Amniotic stem cell (primary cell): ENCODE measurements at regions not wholly inside any gene's neighbourhood (a gene's known extent, or its start where the extent isn't known, plus 50 kb on each side); places are given as distances from the start of the nearest gene placed in this dataset.
"Not testable (repeated sequence)": the region's sequence is repeated elsewhere in the genome, so short reads cannot be mapped to it uniquely, and the experiment has no call there.

Source experiments
- DNase-seq: peaks from one replicate; lab custom pipeline; 2025; lab: John Stamatoyannopoulos, UW

DNA sequence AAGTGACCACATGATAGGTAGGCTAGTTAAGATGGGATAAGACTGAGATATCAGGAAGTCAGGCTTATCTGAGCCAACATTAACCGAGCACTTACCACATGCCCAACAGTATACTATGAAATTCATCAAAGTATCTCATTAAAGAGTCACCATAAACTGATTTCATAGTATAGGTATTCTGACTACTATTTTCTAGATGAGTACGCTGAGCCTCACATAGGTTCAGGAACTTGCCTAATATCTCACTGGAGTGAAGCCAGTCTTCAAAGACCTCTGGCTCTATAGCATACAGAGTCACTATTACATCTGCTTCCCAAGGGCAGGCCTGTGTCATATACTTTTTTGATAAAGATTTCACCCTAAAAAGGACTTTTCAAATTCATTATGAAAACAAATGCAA, 115.6 kb upstream of the NGF start:
- no peak for DNase-seq

- no peak for DNase-seq
Observed at GRCh38 chr1:115452600-115453329, 114.7 kb upstream of the NGF start.

DNA sequence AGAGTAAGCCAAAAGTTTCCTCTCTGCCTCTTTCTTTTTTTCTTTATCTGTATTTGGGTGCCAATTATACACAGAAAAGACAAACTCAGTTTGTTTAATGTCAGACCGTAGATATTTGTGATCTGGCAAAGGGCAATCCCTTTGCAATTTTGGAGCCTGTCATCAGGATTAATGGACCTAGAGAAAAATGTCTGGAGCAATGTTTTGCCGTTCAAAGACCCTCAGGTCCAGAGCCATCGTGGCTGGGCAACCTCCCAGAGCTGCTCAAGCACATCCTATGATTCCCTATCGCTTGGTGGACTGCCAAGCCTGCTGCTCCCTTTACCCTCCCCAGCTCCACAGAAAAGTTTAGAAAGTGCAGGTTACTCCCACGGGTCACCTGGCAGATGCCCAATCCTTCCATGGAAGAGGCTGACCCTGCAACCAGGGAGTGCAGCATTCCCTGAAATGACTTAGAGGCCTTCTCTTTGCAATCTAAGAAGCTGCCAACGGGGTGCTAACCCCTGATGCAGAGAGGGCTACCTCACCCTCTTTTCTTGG, 112.5 kb upstream of the NGF start:
- no peak for DNase-seq

DNA sequence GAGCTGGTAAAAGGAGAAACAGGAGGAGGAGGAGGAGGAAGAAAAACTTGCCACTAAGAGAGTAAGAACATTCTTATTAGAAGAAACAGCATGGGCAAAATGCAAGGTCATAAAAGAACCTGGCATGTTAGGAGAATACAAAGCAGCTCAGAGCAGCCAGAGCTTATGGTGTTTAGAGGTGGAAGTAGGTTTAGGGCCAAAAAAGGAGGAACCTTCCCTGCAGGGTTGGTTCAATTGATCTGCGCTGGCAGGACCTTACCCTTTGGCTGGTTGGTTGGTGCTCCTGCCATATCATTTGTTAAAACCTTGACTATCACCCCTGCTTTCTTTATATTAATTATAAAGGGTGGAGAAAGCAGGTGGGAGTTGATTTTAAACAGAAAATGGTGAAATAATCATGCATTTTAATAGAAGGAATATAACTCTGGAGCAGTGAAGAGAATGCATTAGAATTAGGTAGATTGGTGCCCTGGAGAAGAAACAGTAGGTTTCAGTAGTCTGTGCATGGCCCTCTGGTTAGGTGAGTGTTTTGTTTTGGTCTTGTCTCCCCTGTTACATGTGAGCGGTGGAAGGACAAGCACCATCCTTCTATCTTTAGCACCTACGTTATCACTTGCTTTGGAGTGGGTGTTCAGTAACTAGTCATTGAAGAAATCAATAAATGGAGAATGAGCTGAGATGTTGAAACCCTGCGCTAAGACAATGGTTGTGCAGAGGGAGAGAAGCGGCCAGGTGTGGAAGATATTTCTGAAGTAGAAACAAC, 110.4 kb upstream of the NGF start:
- DNase-seq, result no peak

DNA sequence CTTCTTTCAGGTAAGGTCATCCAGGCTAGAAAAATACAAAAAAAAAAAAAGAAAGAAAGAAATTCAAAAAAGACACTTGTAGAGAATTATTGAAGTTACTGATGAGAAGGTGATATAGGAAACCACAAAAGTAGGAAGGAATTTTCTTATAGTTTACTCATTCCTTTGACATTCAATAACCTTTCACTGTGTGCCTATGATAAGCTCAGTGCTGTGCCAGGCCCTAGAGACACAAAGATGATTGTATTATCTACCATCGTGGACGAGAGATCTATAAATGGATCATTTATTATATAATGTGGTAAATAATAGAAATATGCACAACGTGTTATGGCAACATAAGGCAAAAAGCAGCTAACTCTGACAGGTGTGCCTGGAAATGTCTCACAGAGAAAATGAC, 109.6 kb upstream of the NGF start:
- DNase-seq, result no peak

DNA sequence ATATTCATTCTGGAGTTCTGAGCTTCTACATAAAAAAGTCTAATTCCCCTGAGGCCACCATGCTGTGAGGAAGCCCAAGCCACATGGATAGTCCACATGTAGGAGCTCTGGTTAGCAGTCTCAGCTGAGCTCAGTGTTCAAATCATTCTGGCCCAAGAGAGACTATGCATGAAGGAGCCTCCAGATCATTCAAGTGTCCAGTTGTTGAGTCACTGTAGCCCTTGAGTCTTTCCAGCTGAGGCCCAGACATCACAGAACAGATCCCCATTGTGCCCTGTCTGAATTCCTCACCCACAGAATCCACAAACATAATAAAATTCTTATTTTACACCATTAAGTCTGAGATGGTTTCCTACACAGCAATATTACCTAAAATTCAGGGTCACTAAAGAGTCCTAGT, 107.0 kb upstream of the NGF start:
- DNase-seq, result no peak

GRCh38 chr1:115440733-115441132, 102.7 kb upstream of the NGF start:
- DNase-seq, result no peak

- DNase-seq, result not testable (repeated sequence)
Observed at GRCh38 chr1:115439520-115439919, 101.5 kb upstream of the NGF start.

DNA sequence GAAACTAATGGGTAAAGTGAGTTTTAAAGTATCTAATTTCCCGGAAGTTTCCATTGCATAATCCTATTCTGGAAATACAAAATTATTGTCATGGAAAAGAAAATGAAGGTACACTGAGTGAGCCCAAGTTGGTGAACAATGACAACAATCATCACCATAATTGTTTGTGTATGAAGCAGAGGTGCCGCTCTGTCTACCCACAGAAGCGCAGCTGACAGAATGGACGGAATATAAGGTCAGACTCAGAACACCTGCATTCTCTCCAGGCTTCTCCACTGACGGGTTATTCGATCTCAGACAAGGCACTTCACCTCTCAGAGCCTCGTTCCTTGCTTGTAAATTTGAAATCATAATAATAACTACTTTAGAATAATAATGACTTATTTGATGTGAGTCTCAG, 99.1 kb upstream of the NGF start:
- no peak for DNase-seq

DNA sequence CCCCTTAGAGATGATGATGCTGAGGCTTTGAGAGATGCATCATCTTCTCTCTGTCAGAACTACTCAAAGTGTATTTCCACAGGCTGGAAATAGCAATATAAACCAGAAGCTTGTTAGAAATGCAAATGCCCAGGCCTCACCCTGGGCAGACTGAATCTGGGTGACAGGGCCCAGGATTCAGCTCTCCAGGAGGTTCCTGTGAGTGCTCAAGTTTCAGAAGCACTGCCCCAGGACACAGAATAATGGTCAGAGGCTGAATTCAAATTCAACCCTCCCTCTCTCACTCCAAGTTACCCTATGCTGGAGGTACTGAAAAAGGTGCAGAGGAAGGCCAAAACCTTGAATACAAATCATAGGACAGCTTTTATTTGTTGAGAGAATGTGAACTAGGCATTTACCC, 98.5 kb upstream of the NGF start:
- DNase-seq, result no peak

DNA sequence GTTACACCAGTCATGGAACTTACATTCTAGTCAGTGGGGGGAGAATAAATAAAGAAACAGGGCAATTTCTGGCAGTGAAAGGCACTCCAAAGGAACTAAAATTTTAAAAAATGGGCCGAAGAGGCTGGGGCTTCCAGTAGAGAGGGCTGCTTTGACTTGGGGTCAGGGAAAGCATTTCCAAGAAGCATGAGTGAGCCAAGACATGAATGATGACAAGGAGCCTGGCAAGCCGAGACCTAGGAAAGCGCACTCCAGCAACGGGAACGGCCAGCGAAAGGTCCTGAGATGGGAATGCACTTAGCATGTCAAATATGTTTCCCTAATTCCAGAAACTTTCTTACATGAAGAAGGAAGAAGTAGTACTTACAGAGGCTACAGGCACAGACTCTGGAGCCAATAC, 95.4 kb upstream of the NGF start:
- no peak for DNase-seq

GRCh38 chr1:115432061-115432460, 94.0 kb upstream of the NGF start:
- no peak for DNase-seq

GRCh38 chr1:115430441-115431158, 92.6 kb upstream of the NGF start:
- peak; percentile 86 for DNase-seq

DNA sequence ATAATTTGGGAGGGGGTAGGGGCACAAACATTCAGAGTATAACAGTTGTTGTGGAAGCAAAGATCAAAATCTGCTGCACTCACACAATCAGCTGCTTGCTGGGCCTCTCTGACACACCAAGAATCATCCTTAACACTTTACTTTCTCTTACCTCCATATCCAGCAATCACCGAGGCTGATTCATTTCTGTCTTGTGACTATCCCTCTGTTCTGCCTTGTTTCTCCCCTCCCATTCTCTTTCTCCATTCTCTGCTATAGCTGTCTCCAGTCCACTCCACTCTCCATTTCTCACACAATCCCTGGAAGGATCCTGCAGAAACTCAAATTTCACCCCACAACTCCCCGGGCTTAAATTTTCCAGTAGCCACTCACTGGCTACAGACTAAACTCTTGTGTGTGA, 91.8 kb upstream of the NGF start:
- DNase-seq, result no peak

DNA sequence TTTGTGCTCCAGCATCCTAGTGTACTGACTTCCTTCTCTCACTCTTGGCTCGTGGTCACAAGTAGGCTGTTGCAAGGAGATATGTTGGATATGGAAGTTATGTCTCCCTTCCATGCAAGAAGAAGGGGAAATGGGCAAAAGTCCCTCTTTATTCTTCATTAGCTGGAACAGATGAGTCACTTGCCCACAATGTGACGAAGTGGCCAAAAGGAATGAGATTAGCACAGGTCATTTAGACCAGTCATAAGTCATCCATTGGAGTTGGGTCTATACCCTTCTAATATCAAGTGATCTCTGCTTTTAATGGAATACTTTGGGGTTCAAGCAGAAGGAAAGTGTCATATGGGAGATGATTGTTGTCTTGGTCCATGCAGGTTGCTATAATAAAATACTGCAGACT, 91.2 kb upstream of the NGF start:
- DNase-seq, result no peak

DNA sequence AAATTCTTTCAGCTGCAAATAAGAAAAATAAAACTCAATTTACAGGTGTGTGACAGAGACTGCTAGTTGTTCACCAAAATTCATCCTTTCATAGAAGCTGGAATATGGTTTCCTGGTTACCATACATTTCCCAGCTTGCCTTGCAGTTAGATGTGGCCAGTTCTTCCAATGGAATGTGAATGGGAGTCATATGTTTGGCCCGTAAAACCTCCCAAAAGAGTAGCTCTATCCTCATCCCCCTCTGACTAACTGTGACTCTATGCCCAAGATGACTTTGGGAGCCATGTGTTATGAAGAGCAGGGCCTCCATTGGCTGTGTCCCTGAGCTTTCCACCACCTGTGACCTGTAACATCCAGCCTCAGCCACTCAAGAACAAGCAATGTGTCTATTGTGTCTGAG, 90.6 kb upstream of the NGF start:
- no peak for DNase-seq

- DNase-seq, result no peak
Observed at GRCh38 chr1:115428256-115428655, 90.2 kb upstream of the NGF start.

DNA sequence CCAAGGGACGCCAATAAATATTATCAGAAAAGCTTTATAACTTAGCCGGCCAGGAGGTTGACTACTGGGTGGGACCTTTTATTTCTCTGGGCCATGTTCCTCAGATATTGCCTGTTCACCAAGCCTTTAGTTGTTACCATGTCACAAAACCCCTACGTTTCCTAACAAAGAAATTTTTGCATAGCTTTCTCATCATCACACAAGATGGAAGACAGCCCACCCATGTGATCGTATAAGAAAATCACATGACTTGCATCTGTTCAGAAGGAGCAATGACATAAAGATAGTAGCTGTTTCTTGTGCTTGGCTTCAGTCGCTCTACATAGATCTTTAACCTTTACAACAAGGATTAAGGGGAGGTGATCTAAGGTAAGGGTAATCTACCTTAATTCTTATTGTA, 88.9 kb upstream of the NGF start:
- DNase-seq, result no peak

GRCh38 chr1:115426231-115426771, 88.3 kb upstream of the NGF start:
- peak; percentile 50 for DNase-seq

DNA sequence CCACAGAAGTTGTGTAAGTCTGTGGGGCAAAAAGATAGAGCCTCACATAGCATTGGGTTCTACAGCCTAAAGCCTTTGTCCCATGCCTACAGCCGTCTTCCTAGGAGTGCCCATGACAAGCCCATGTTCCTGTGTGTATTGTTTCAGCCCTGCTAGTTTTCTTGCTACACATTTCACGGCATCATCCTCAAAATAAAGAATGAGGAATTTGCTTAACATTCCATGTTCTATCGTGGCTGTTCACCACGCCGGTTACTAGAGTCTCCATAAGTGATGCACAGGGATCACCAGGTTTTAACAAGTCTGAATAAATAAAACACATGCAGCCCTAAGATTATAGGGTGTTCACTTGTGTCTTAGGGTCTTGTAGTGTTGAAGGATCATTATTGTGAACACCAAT, 87.4 kb upstream of the NGF start:
- DNase-seq, result no peak

GRCh38 chr1:115423776-115424175, 85.7 kb upstream of the NGF start:
- DNase-seq, result no peak

DNA sequence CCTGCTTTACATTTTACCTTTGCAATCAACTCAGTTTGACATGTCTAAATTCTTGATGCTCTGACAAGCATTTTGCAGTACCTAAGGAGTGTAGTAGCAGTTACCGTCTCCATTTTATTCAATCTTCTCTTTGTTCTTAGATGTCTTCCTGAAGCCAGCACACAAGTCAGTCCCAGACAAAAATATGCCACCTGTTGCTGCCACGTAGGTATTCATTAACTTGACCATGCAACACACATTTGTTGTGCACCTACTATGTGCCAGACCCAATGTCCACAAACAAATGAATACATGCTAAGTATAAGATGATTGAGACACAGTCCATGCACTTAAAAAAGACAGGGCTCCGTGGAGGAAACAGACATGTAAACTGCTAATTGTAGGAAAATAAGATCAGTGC, 81.5 kb upstream of the NGF start:
- DNase-seq, result no peak

GRCh38 chr1:115413621-115414020, 75.6 kb upstream of the NGF start:
- DNase-seq, result no peak
